ACC112 (cell line): ENCODE measurements at regions not wholly inside any gene's neighbourhood (a gene's known extent, or its start where the extent isn't known, plus 50 kb on each side); places are given as distances from the start of the nearest gene placed in this dataset.

ENCODE experiments used
- H2AFZ ChIP-seq: fragments of 200-600 bp; sonication (generic); one replicate; pipeline ENCODE4 v1.6.0; 2017; ENCODE audit warnings: antibody characterized with exemption, low read length; ENCODE audit not compliant: unreplicated experiment
- H3K27ac ChIP-seq: fragments of 200-600 bp; sonication (generic); 2 replicates; pipeline ENCODE4 v1.5.1; 2014; ENCODE audit warnings: low read depth, mild to moderate bottlenecking, antibody characterized with exemption, low read length, moderate library complexity
- H3K27me3 ChIP-seq: fragments of 200-600 bp; sonication (generic); 2 replicates; pipeline ENCODE4 v1.6.1; 2014; ENCODE audit warnings: mild to moderate bottlenecking, antibody characterized with exemption, low read length, moderate library complexity, mixed read lengths; ENCODE audit not compliant: insufficient read depth
- H3K36me3 ChIP-seq: fragments of 200-600 bp; sonication (generic); 2 replicates; pipeline ENCODE4 v1.6.1; 2016; ENCODE audit warnings: mild to moderate bottlenecking, antibody characterized with exemption, low read length, moderate library complexity, mixed read lengths; ENCODE audit not compliant: insufficient read depth
- H3K4me1 ChIP-seq: fragments of 200-600 bp; sonication (generic); one replicate; pipeline ENCODE4 v1.6.1; 2016; ENCODE audit warnings: low read length, mixed read lengths; ENCODE audit not compliant: insufficient read depth, unreplicated experiment, control insufficient read depth
- H3K4me3 ChIP-seq: fragments of 200-600 bp; sonication (generic); 2 replicates; pipeline ENCODE4 v1.5.1; 2014; ENCODE audit warnings: mild to moderate bottlenecking, low read depth, low read length
- H3K79me2 ChIP-seq: fragments of 200-600 bp; sonication (generic); one replicate; pipeline ENCODE4 v1.6.0; 2016; ENCODE audit warnings: low read length; ENCODE audit not compliant: control insufficient read depth, unreplicated experiment, insufficient read depth

DNA sequence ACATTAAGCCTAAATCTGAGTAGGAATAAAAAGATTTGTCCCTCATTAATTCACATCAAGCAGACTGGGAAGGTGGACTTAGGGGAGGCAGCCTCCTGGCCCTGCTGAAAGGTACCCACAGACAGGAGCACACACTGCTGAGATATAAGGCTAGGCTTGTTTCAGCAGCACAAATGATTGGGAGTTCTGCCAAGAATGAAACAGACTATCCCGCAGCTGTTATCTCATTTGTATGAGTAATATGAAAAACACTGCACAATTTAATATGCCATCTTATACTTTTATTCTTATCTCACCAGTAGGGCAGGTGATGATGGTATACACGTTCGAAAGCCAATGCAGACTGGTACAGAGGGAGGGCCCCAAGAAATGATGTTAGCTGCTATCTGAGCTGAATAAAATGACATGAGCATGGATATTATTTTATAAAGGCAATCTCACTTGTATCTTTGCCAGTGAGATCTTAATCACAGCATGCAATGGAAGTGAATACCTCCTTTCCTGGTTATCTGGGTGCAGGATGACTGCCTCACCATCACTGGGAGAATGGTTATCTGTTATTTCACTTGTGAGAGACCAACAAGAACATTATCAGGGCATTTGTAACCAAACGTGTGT is 258.7 kb upstream of the PPP2R3A start:
- no peak overlapping the region for H3K27ac ChIP-seq

DNA sequence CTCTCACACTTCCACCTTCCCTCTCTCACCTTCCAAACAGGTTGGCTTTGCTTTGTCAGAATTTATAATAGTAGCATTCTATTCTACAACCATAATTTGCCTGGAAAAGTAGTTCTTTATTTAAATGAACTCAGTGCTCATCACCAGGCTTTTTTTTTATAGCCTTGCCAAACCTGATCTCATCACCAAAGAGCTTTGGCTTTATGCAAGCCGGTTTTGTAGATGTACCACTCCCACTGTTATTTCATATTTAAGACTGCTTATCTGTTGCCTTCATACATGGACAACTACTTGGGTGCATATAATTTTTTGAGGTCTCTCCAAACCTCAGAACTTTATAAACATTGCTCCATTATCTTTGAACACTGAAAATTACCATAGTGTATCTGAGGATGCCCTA is 246.1 kb upstream of the PPP2R3A start:
- H2AFZ ChIP-seq: no peak overlapping the region
- H3K79me2 ChIP-seq: no peaks in the 10 kb centered on the region
- H3K27me3 ChIP-seq: no peaks in the 10 kb centered on the region
- no peak overlapping the region for H3K27ac ChIP-seq
- H3K4me1 ChIP-seq: no peaks in the 10 kb centered on the region
- no peaks in the 10 kb centered on the region for H3K36me3 ChIP-seq
- no peak overlapping the region for H3K4me3 ChIP-seq

More for the DNA sequence above, 258.7 kb upstream of the PPP2R3A start:
- Histone ChIP-seq H3K79me2 (no peaks in the 10 kb centered on the region), H3K4me1 (no peaks in the 10 kb centered on the region), H3K36me3 (no peaks in the 10 kb centered on the region), H3K4me3 (no peak overlapping the region), H2AFZ (no peak overlapping the region), H3K27me3 (no peaks in the 10 kb centered on the region)

DNA sequence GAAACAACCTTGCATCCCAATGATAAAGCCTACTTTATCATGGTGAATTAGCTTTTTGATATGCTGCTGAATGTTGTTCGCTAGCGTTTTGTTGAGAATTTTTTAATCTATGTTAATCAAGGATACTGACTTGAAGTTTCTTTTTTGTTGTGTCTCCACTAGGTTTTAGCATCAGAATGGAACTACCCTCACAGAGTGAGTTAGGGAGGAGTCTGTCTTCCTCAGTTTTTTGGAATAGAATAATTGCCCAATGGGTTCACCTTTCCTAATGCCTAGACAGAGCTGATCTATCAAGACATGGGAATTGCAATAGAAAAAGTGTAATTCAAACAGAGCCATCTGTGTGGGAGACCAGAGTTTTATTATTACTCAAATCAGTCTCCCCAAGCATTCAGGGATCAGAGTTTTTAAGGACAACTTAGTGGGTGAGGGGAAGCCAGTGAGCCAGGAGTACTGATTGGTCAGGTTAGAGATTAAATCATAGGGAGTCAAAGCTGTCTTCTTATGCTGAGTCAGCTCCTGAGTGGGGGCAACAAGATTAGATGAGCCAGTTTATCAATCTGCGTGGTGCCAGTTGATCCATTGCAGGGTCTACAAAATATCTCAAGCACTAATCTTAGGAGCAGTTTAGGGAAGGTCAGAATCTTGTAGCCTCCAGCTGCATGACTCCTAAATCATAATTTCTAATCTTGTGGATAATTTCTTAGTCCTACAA is 237.4 kb upstream of the PPP2R3A start:
- Histone ChIP-seq H3K4me1 (no peaks in the 10 kb centered on the region), H2AFZ (no peak overlapping the region), H3K27me3 (no peaks in the 10 kb centered on the region), H3K4me3 (no peak overlapping the region), H3K27ac (no peak overlapping the region), H3K36me3 (no peaks in the 10 kb centered on the region), H3K79me2 (no peaks in the 10 kb centered on the region)

DNA sequence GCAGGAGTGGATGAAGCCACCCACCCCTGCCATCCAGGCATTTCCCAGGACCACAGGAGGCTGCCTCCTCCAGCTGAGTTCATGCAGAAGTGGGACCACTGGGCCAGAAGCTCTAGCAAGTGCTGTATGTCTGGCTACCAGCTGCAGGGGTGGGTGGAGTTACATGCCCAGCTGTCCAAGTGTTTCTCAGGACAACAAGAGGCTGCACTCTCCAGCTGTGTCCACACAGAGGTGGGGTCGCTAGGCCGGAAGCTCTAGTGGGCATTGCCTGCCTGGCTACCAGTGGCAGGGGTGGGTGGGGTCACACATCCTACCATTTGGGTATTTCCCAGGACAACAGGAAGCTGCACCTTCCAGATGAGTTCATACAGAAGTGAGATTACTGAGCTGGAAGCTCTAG is 234.0 kb upstream of the PPP2R3A start:
- no peak overlapping the region for H3K4me3 ChIP-seq
- H3K4me1 ChIP-seq: no peaks in the 10 kb centered on the region
- no peak overlapping the region for H3K27ac ChIP-seq
- no peaks in the 10 kb centered on the region for H3K36me3 ChIP-seq
- H2AFZ ChIP-seq: no peak overlapping the region
- H3K79me2 ChIP-seq: no peaks in the 10 kb centered on the region
- H3K27me3 ChIP-seq: no peaks in the 10 kb centered on the region

DNA sequence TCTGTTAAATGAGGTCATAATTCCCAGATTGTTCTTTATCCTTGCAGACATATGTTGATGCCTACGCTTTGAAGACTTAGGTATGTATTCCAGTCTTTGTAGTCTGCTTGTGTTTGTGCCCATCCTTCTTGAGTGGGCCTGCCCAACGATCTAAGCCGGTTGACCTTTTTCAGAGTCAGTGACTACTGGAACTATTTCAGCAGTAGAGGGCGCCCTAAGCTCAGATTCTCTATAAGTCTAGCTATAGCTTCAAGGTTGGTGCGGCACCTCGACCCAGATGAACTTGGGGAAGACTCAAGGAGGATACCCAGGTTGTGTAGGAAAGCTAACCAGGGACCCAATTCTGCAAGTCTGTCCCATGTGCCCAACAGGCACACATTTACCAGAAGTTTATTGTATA is 228.8 kb upstream of the PPP2R3A start:
- no peak overlapping the region for H3K27ac ChIP-seq
- H3K27me3 ChIP-seq: no peaks in the 10 kb centered on the region
- H3K36me3 ChIP-seq: no peaks in the 10 kb centered on the region
- no peak overlapping the region for H3K4me3 ChIP-seq
- H3K4me1 ChIP-seq: no peaks in the 10 kb centered on the region
- H3K79me2 ChIP-seq: no peaks in the 10 kb centered on the region
- no peak overlapping the region for H2AFZ ChIP-seq

DNA sequence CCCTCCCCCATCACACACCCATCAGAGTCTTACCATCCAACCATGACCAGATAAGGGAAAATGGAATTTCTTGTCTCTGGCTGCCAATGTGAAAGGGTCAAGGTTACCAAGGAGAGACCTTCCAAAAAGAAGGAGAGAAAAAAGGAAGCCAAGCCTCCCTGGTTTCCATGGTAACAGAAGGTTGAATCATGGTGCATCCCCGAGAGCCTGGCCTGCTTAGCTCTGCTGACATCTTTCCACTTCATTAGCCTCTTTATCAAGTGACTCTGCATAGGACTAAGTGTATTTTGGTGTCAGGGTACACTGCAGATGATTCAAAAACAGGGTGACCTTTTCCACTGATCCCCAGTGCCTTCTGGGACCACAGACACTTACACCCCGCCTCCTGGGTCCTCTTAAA is 225.7 kb upstream of the PPP2R3A start:
- Histone ChIP-seq H3K4me3 (no peak overlapping the region), H2AFZ (no peak overlapping the region), H3K79me2 (no peaks in the 10 kb centered on the region), H3K27me3 (no peaks in the 10 kb centered on the region), H3K27ac (no peak overlapping the region), H3K4me1 (no peaks in the 10 kb centered on the region), H3K36me3 (no peaks in the 10 kb centered on the region)

DNA sequence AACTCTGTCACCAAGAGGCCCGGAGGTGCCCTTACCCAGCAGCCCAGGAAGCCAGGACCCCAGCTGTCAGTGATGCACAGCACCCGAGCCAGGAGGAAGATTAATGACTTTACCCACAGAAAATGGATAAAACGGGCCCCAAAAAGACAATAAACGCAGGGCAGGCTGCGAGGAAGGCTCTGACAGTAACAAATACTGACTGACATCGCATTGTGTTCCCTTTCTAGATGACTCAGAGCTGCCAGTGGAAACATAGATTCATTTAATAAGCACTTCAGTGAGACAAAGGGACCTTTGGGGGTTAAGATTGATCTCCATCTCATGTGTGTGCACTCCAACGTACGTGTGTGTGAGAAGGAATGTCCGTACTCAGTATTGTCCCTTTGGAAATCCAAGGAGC is 225.3 kb upstream of the PPP2R3A start:
- H3K79me2 ChIP-seq: no peaks in the 10 kb centered on the region
- no peaks in the 10 kb centered on the region for H3K27me3 ChIP-seq
- H3K36me3 ChIP-seq: no peaks in the 10 kb centered on the region
- H2AFZ ChIP-seq: no peak overlapping the region
- H3K4me3 ChIP-seq: no peak overlapping the region
- H3K27ac ChIP-seq: no peak overlapping the region
- H3K4me1 ChIP-seq: no peaks in the 10 kb centered on the region

DNA sequence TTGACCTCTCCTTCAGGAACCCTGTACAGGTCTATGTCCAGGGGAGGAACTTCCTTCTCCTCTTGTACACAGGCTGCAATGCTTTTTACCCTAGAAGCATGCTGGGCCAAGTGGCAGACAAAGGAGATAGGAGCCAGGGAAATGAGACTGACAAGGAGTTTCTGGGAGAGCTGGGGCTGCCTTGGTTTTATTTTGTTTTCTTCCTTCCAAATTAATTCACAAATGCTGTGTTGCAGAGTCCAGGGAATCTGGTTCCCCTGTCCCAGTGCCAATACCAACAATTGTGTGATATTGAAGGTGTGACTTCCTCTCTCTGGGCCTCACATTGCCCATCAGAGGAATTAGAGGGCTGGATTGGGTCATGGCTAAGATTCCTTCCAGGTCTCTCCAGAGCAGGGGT is 224.8 kb upstream of the PPP2R3A start:
- Histone ChIP-seq H3K4me3 (no peak overlapping the region), H3K36me3 (no peaks in the 10 kb centered on the region), H2AFZ (no peak overlapping the region), H3K27ac (no peak overlapping the region), H3K4me1 (no peaks in the 10 kb centered on the region), H3K79me2 (no peaks in the 10 kb centered on the region), H3K27me3 (no peaks in the 10 kb centered on the region)

DNA sequence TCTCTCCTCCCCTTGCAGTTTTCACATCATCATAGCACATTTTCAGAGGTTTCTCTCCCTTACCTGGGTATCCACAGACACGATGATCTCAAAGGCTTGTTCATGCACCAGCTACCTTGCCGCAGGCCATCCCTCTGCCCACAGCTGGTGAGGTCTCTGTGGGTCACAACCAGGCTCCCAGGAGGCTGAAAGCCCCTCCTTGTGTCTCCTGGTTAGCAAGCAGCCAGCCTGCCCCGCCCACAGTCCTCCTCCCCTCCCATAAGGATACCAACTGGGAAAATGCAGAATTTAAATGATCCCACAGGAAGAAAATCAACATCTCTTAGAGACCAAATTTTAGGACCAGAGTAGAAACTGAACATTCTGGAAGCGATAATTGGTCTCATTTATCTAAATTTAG is 213.5 kb upstream of the PPP2R3A start:
- Histone ChIP-seq H3K4me3 (no peak overlapping the region), H3K27me3 (no peaks in the 10 kb centered on the region), H3K4me1 (no peaks in the 10 kb centered on the region), H3K36me3 (no peaks in the 10 kb centered on the region), H3K79me2 (no peaks in the 10 kb centered on the region), H3K27ac (no peak overlapping the region), H2AFZ (no peak overlapping the region)

DNA sequence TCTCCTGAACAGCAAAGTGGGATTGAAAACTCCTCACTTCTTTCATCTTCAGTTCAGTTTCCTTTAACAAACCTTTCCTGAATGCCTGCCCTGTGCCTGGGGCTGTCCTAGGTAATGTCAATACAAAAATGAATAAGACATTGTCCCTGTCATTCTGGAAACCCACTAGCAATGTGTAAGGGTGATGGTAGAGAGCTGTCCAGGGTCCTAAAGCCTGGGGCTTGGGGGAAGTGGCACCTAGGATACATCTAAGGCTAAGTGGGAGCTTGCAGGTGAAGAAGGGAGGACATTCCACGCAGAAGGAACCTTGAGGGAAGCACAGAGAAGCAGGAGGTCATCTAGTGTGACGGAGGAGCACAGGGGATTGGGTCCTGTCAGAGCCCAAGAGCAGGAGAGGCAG is 212.7 kb upstream of the PPP2R3A start:
- Histone ChIP-seq H3K36me3 (no peaks in the 10 kb centered on the region), H3K27ac (no peak overlapping the region), H3K4me1 (no peaks in the 10 kb centered on the region), H2AFZ (no peak overlapping the region), H3K27me3 (no peaks in the 10 kb centered on the region), H3K79me2 (no peaks in the 10 kb centered on the region), H3K4me3 (no peak overlapping the region)

DNA sequence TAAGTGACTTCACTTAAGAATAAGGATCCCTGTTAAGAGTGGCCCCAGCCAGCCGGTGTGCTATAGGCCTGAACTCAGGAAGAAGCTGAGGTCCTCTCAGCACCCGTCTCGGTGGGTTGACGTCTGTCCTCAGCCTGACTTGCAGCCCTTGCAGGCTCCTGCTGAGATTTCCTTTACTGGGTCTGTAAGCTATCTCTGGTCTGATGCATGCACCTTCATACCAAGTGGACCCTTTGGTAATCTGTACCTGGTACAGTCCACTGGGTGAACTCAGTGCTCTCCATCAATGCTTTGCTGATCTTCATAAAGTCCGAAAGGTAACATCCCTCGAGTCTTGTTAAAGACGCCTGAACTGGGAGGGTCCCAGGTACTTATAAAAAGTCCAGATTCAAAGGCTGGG is 212.0 kb upstream of the PPP2R3A start:
- Histone ChIP-seq H3K4me1 (no peaks in the 10 kb centered on the region), H3K27ac (no peak overlapping the region), H2AFZ (no peak overlapping the region), H3K4me3 (no peak overlapping the region), H3K27me3 (no peaks in the 10 kb centered on the region), H3K36me3 (no peaks in the 10 kb centered on the region), H3K79me2 (no peaks in the 10 kb centered on the region)
